NCI-H2171 treated with DMSO at 0.1 percent for 48 hours (cell line): ENCODE measurements at regions not wholly inside any gene's neighbourhood (a gene's known extent, or its start where the extent isn't known, plus 50 kb on each side); places are given as distances from the start of the nearest gene placed in this dataset.
A peak's percentile ranks its signal among the peaks of the same experiment; 100 is the strongest.

Source experiments
- DNase-seq: peaks from one replicate; lab custom pipeline; 2025; lab: John Stamatoyannopoulos, UW

GRCh38 chr1:235925016-235925415 is 58.3 kb upstream of the LYST start:
- no peak for DNase-seq

- DNase-seq: peak; percentile 81
These were observed 56.8 kb upstream of the LYST start for GRCh38 chr1:235923466-235924021.

- no peak for DNase-seq
These were observed 54.1 kb upstream of the LYST start for GRCh38 chr1:235920596-235921375.

DNA sequence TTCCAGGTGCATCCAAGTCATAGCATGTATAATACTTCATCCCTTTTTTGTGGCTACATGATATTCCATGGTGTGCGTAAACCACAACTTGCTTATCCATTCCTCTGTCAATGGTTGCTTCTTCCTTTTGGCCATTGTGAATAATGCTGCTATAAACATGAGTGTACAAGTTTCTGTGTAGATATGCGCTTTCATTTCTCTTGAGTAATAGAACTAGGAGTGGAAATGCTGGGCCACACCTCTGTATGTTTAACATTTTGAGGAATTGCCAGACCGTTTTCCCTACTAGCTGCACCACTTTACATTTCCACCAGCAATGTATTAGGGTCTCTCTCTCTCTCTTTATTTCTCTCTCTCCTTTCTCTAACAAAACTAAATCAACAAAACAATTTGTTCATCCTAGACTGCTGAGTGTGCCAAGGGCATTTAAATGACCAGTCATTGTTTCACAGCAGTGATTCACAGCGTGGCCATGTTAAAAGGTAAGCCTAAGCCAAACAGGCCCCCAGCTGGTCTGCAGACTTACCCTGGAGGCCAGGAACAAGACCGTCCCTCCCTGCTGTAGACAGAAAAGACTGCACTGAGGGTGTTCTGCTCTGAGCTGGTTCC is 53.2 kb upstream of the LYST start:
- no peak for DNase-seq

GRCh38 chr1:235919127-235919832 is 52.6 kb upstream of the LYST start:
- peak; percentile 68 for DNase-seq

- peak; percentile 52 for DNase-seq
These were observed 51.8 kb upstream of the LYST start for GRCh38 chr1:235918465-235918864.

DNA sequence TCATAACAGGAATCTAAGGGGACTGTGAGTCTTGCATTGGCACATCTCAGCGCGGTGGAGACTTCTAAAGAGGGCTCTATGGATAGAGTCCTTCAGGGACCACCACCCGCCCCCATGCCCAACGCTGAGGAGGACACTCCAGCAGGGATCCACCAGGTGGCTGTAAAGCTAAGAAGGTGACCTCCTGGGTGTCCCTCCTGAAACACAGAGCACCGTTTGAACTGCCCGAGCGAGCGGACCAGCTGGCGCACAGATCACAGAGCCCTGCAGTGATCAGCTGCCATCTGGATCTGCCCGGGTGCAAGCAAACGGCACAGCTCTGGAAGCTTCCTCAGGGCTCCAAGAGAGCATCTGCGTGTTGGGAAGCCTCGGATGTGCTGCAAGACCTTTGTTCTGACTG is 51.3 kb upstream of the LYST start:
- peak; percentile 80 for DNase-seq

GRCh38 chr1:235917267-235917811 is 50.6 kb upstream of the LYST start:
- peak; percentile 70 for DNase-seq
